Stimulated activated CD8-positive, alpha-beta memory T cell treated with anti-CD3 and anti-CD28 coated beads, Interleukin-2, amount 100 ng/mL, for 1 hour (primary cell): ENCODE measurements at regions not wholly inside any gene's neighbourhood (a gene's known extent, or its start where the extent isn't known, plus 50 kb on each side); places are given as distances from the start of the nearest gene placed in this dataset.

Source experiments
- DNase-seq, 2 donors: peaks; one replicate each; pipeline ENCODE4 v3.0.0-alpha.2; 2020; ENCODE audit warnings: low read depth in 2 of 2

GRCh38 chr14:71632440-71632946 lies 299.7 kb upstream of the RGS6 start:
- no peak for DNase-seq

GRCh38 chr14:71636076-71636475 lies 296.2 kb upstream of the RGS6 start:
- DNase-seq: no peak

GRCh38 chr14:71636820-71637471 lies 295.3 kb upstream of the RGS6 start:
- no peak for DNase-seq

- DNase-seq: no peak
Measured at GRCh38 chr14:71638523-71639196, 293.6 kb upstream of the RGS6 start.

- DNase-seq: no peak
Measured at GRCh38 chr14:71642715-71643114, 289.5 kb upstream of the RGS6 start.

- DNase-seq: no peak
Measured at GRCh38 chr14:71645656-71646055, 286.6 kb upstream of the RGS6 start.

GRCh38 chr14:71646518-71646917 lies 285.7 kb upstream of the RGS6 start:
- DNase-seq: no peak

- no peak for DNase-seq
Measured at GRCh38 chr14:71647086-71647784, 285.0 kb upstream of the RGS6 start.

- no peak for DNase-seq
Measured at GRCh38 chr14:71648725-71649124, 283.5 kb upstream of the RGS6 start.

- no peak for DNase-seq
Measured at GRCh38 chr14:71650187-71650755, 282.0 kb upstream of the RGS6 start.

- DNase-seq: no peak
Measured at GRCh38 chr14:71651228-71651627, 281.0 kb upstream of the RGS6 start.

- no peak for DNase-seq
Measured at GRCh38 chr14:71652368-71652767, 279.9 kb upstream of the RGS6 start.

GRCh38 chr14:71654810-71655209 lies 277.4 kb upstream of the RGS6 start:
- no peak for DNase-seq

GRCh38 chr14:71658261-71658860 lies 273.9 kb upstream of the RGS6 start:
- DNase-seq: no peak

- DNase-seq: no peak
Measured at GRCh38 chr14:71659159-71659558, 273.1 kb upstream of the RGS6 start.

GRCh38 chr14:71661441-71661840 lies 270.8 kb upstream of the RGS6 start:
- DNase-seq: no peak

- DNase-seq: no peak
Measured at GRCh38 chr14:71662291-71662790, 269.9 kb upstream of the RGS6 start.

- no peak for DNase-seq
Measured at GRCh38 chr14:71665157-71665556, 267.1 kb upstream of the RGS6 start.

- DNase-seq: no peak
Measured at GRCh38 chr14:71665781-71666180, 266.4 kb upstream of the RGS6 start.

- DNase-seq: no peak
Measured at GRCh38 chr14:71666571-71667145, 265.6 kb upstream of the RGS6 start.

- no peak for DNase-seq
Measured at GRCh38 chr14:71668186-71668912, 263.9 kb upstream of the RGS6 start.
